Body of pancreas (tissue), 4 donors: ENCODE measurements at regions not wholly inside any gene's neighbourhood (a gene's known extent, or its start where the extent isn't known, plus 50 kb on each side); places are given as distances from the start of the nearest gene placed in this dataset.

Experiments
- CTCF ChIP-seq, 7 experiments: fragments of 450-650 bp in 4 of 7; fragments of 200-600 bp in 3 of 7; sonication (generic) in 3 of 7; IDR thresholded peaks; one replicate each; pipeline ENCODE4 v1.5.1; 2016 to 2019; ENCODE audit warnings: antibody characterized with exemption in 7 of 7
- POLR2A ChIP-seq, 3 donors: fragments of 450-650 bp; IDR thresholded peaks; one replicate each; pipeline ENCODE4 v1.6.1; 2016; ENCODE audit warnings: antibody characterized with exemption in 3 of 3, mild to moderate bottlenecking in 2 of 3

GRCh38 chr12:86826051-86826450 lies 569.9 kb upstream of the MGAT4C start:
- TF ChIP-seq POLR2A (IDR thresholded peaks at IDR 0.05), result no peak
- TF ChIP-seq CTCF (IDR thresholded peaks at IDR 0.05), result no peak
